ENCODE measurements at regions not wholly inside any gene's neighbourhood (a gene's known extent, or its start where the extent isn't known, plus 50 kb on each side); places are given as distances from the start of the nearest gene placed in this dataset.
A peak's percentile ranks its signal among the peaks of the same experiment; 100 is the strongest.

DNA sequence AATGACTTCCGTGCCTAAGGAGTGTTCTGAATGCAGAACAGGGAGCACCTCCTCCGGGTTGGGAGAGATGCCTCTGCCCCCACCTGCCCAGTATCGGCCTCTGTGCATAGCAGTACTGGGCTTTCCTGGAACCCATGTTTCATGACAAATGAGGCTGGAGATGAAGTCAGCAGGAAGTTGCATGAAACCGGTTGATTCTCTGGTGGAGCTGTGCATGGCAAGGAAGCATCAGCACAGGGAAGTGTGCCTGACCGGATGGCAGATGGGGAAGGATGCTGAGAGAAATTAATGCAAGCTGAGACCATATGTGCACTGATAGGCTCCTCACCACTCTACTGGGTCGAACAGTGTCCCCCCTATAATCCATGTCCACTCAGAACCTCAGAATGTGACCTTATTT is 155.5 kb downstream of the CDH26 start:
- H3K27me3 ChIP-seq (replicated peaks; ENCODE audit: insufficient read depth, low read length), result no peaks in the 10 kb centered on the region
- no peaks in the 10 kb centered on the region for H3K4me1 ChIP-seq (ENCODE audit: low read length)
- no peaks in the 10 kb centered on the region for H3K9me3 ChIP-seq (replicated peaks; ENCODE audit: insufficient read depth, low read length)
- H3K4me2 ChIP-seq (ENCODE audit: low read depth, low read length), result no peak overlapping the region
- no peaks in the 10 kb centered on the region for H3F3A ChIP-seq (ENCODE audit: insufficient read depth, low read length)
- H3K79me2 ChIP-seq (ENCODE audit: low read length), result no peaks in the 10 kb centered on the region
- no peaks in the 10 kb centered on the region for H3K36me3 ChIP-seq (replicated peaks; ENCODE audit: insufficient read depth, low read length)
- no peak overlapping the region for H2AFZ ChIP-seq (ENCODE audit: low read length)
- no peak for DNase-seq
- TF ChIP-seq EZH2phosphoT487 (IDR thresholded peaks at IDR 0.05; ENCODE audit: low read length) (no peak), EZH2 (optimal IDR thresholded peaks at IDR 0.05; ENCODE audit: low read depth, low read length) (no peak)
- TF ChIP-seq, protein P1, sequence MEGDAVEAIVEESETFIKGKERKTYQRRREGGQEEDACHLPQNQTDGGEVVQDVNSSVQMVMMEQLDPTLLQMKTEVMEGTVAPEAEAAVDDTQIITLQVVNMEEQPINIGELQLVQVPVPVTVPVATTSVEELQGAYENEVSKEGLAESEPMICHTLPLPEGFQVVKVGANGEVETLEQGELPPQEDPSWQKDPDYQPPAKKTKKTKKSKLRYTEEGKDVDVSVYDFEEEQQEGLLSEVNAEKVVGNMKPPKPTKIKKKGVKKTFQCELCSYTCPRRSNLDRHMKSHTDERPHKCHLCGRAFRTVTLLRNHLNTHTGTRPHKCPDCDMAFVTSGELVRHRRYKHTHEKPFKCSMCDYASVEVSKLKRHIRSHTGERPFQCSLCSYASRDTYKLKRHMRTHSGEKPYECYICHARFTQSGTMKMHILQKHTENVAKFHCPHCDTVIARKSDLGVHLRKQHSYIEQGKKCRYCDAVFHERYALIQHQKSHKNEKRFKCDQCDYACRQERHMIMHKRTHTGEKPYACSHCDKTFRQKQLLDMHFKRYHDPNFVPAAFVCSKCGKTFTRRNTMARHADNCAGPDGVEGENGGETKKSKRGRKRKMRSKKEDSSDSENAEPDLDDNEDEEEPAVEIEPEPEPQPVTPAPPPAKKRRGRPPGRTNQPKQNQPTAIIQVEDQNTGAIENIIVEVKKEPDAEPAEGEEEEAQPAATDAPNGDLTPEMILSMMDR (IDR thresholded peaks at IDR 0.05; ENCODE audit: low read length), result no peak
- H3K9me2 ChIP-seq (replicated peaks; ENCODE audit: insufficient read depth, low read length), result no peaks in the 10 kb centered on the region
- no peak overlapping the region for H3K27ac ChIP-seq (ENCODE audit: low read length)
- no peak overlapping the region for H3K4me3 ChIP-seq (ENCODE audit: low read length)
- H4K20me1 ChIP-seq (ENCODE audit: insufficient read depth, low read length), result no peaks in the 10 kb centered on the region
- no peak overlapping the region for H3K9ac ChIP-seq (ENCODE audit: low read length)

DNA sequence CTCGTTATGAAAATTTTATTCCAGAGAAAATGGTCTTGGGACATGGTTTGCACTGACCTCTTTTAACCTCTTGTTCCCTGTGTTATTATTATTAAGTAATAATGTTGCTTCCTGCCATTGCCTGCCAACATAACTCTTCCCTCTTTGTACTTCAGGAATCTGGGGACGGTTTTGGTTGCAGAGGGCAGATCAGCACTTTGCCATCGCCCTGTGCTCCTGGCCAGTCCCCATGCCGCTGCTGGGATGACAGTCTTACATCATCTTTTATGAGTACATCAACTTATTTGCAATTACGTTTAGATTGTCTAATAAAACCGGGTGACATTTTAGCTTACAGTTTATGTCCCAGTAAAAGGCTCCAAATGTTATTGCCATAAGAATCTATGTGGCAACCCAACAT is 157.2 kb downstream of the CDH26 start:
- Histone ChIP-seq H3K36me3 (replicated peaks; ENCODE audit: insufficient read depth, low read length) (no peaks in the 10 kb centered on the region), H3K9me3 (replicated peaks; ENCODE audit: insufficient read depth, low read length) (no peaks in the 10 kb centered on the region), H3F3A (ENCODE audit: insufficient read depth, low read length) (no peaks in the 10 kb centered on the region), H2AFZ (ENCODE audit: low read length) (no peak overlapping the region), H3K4me1 (ENCODE audit: low read length) (no peaks in the 10 kb centered on the region), H3K4me3 (ENCODE audit: low read length) (no peak overlapping the region), H3K27ac (ENCODE audit: low read length) (no peak overlapping the region; the same call in 1 of the 2 replicates), H3K9me2 (replicated peaks; ENCODE audit: insufficient read depth, low read length) (no peaks in the 10 kb centered on the region), H3K27me3 (replicated peaks; ENCODE audit: insufficient read depth, low read length) (no peaks in the 10 kb centered on the region), H3K4me2 (ENCODE audit: low read depth, low read length) (no peak overlapping the region), H3K9ac (ENCODE audit: low read length) (no peak overlapping the region), H3K79me2 (ENCODE audit: low read length) (no peaks in the 10 kb centered on the region), H4K20me1 (ENCODE audit: insufficient read depth, low read length) (no peaks in the 10 kb centered on the region)
- DNase-seq, result no peak
- no peak for TF ChIP-seq EZH2phosphoT487 (IDR thresholded peaks at IDR 0.05; ENCODE audit: low read length)
- TF ChIP-seq EZH2 (optimal IDR thresholded peaks at IDR 0.05; ENCODE audit: low read depth, low read length), result no peak
- TF ChIP-seq, protein P1 (IDR thresholded peaks at IDR 0.05; ENCODE audit: low read length), result no peak

DNA sequence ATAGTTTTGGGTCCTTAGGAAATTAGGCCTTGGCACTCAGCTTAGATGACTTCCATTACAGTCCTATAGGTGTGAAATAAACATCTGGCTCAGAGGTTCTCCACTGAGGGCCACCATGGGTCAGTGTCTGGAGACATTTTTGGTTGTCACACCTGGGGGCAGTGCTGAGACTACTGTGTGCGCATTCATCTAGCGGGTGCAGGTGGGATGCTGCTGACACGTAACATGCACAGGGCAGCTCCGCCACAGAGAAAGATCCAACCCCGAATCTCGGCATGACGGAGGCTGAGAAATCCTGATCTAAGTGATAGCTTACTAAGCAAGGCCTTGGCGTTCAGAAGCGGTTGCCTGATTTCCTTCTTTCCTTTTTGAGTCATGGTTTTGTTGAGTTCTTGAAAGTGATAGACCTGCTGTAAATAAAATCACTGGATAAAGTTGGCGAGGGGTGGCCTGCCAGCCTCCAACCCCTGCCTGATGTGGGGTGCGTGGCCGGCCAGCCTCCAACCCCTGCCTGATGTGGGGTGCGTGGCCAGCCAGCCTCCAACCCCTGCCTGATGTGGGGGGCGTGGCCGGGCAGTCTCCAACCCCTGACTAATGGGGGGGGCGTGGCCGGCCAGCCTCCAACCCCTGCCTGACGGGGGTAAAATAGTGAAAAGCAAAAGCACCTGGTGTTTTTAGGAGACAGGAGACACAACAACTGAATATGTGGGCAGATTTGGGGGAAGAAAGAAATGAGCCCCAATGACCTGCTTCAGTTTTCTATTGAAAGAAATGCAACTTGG is 158.1 kb downstream of the CDH26 start:
- Histone ChIP-seq H3K27me3 (replicated peaks; ENCODE audit: insufficient read depth, low read length) (no peaks in the 10 kb centered on the region), H3K4me3 (ENCODE audit: low read length) (peak overlapping the region; percentile 53), H2AFZ (ENCODE audit: low read length) (peak overlapping the region; percentile 41), H3F3A (ENCODE audit: insufficient read depth, low read length) (no peaks in the 10 kb centered on the region), H3K79me2 (ENCODE audit: low read length) (no peaks in the 10 kb centered on the region), H3K9me2 (replicated peaks; ENCODE audit: insufficient read depth, low read length) (no peaks in the 10 kb centered on the region), H3K36me3 (replicated peaks; ENCODE audit: insufficient read depth, low read length) (no peaks in the 10 kb centered on the region), H4K20me1 (ENCODE audit: insufficient read depth, low read length) (no peaks in the 10 kb centered on the region), H3K9me3 (replicated peaks; ENCODE audit: insufficient read depth, low read length) (no peaks in the 10 kb centered on the region), H3K4me2 (ENCODE audit: low read depth, low read length) (peak overlapping the region; percentile 61), H3K9ac (ENCODE audit: low read length) (peak overlapping the region; percentile 52; the same call in 1 of the 2 replicates), H3K27ac (ENCODE audit: low read length) (peak overlapping the region; percentile 70; the same call in 1 of the 2 replicates), H3K4me1 (ENCODE audit: low read length) (no peaks in the 10 kb centered on the region)
- DNase-seq, result peak; percentile 51
- no peak for TF ChIP-seq EZH2 (optimal IDR thresholded peaks at IDR 0.05; ENCODE audit: low read depth, low read length)
- TF ChIP-seq, protein P1 (IDR thresholded peaks at IDR 0.05; ENCODE audit: low read length), result peak; percentile 46
- TF ChIP-seq EZH2phosphoT487 (IDR thresholded peaks at IDR 0.05; ENCODE audit: low read length), result no peak
